OCI-LY1 (cell line): ENCODE measurements at regions not wholly inside any gene's neighbourhood (a gene's known extent, or its start where the extent isn't known, plus 50 kb on each side); places are given as distances from the start of the nearest gene placed in this dataset.

Source experiments
- H2AFZ ChIP-seq: fragments of 200-600 bp; sonication (generic), shearing (Covaris generic); 2 replicates; pipeline ENCODE4 v1.6.0; 2014; ENCODE audit warnings: antibody characterized with exemption, mild to moderate bottlenecking, low read length
- H3F3A ChIP-seq: fragments of 200-600 bp; sonication (generic), shearing (Covaris generic); 2 replicates; pipeline ENCODE4 v1.6.0; 2014; ENCODE audit warnings: mild to moderate bottlenecking, antibody characterized with exemption, low read length, moderate library complexity; ENCODE audit not compliant: insufficient read depth
- H3K27ac ChIP-seq: fragments of 200-600 bp; sonication (generic); 2 replicates; pipeline ENCODE4 v1.5.1; 2014; ENCODE audit warnings: low read length, mixed run types, mild to moderate bottlenecking, low read depth; ENCODE audit not compliant: poor library complexity, severe bottlenecking
- H3K27me3 ChIP-seq: fragments of 200-600 bp; sonication (generic); 2 replicates; pipeline ENCODE4 v1.6.0; 2014; ENCODE audit warnings: antibody characterized with exemption, mild to moderate bottlenecking, low read length, moderate library complexity; ENCODE audit not compliant: insufficient read depth
- H3K36me3 ChIP-seq: fragments of 200-600 bp; sonication (generic); 2 replicates; pipeline ENCODE4 v1.6.1; 2014; ENCODE audit warnings: mild to moderate bottlenecking, antibody characterized with exemption, low read length, moderate library complexity, mixed read lengths; ENCODE audit not compliant: insufficient read depth
- H3K4me1 ChIP-seq: fragments of 200-600 bp; sonication (generic); 2 replicates; pipeline ENCODE4 v1.5.1; 2014; ENCODE audit warnings: mild to moderate bottlenecking, low read length, moderate library complexity; ENCODE audit not compliant: insufficient read depth, severe bottlenecking
- H3K4me2 ChIP-seq: fragments of 200-600 bp; sonication (generic), shearing (Covaris generic); 2 replicates; pipeline ENCODE4 v1.6.1; 2014; ENCODE audit warnings: low read length
- H3K4me3 ChIP-seq: fragments of 200-600 bp; sonication (generic); 2 replicates; pipeline ENCODE4 v1.5.1; 2014; ENCODE audit warnings: low read length, low read depth, mild to moderate bottlenecking, mixed read lengths; ENCODE audit not compliant: poor library complexity, severe bottlenecking
- H3K79me2 ChIP-seq: fragments of 200-600 bp; shearing (Covaris generic); 2 replicates; pipeline ENCODE4 v1.6.1; 2016; ENCODE audit warnings: mixed run types, low read length, mixed read lengths; ENCODE audit not compliant: insufficient read depth
- H3K9ac ChIP-seq: fragments of 200-600 bp; sonication (generic), shearing (Covaris generic); 2 replicates; pipeline ENCODE4 v1.6.1; 2014; ENCODE audit warnings: mild to moderate bottlenecking, low read length, mixed read lengths
- H3K9me2 ChIP-seq: fragments of 200-600 bp; sonication (generic), shearing (Covaris generic); 2 replicates; pipeline ENCODE4 v1.6.1; 2014; ENCODE audit warnings: low read depth, mild to moderate bottlenecking, low read length, mixed read lengths
- H3K9me3 ChIP-seq: fragments of 200-600 bp; shearing (Covaris generic); 2 replicates; pipeline ENCODE4 v1.6.1; 2014; ENCODE audit warnings: low read length, mixed read lengths
- H4K20me1 ChIP-seq: fragments of 200-600 bp; sonication (generic), shearing (Covaris generic); 2 replicates; pipeline ENCODE4 v1.6.0; 2016; ENCODE audit warnings: mild to moderate bottlenecking, low read length; ENCODE audit not compliant: insufficient read depth
- CTCF ChIP-seq: fragments of 200-600 bp; sonication (generic), shearing (Covaris generic); IDR thresholded peaks from 2 replicates; pipeline ENCODE4 v1.5.1; 2017; ENCODE audit warnings: mild to moderate bottlenecking, antibody characterized with exemption, low read length, moderate library complexity, mixed read lengths
- EZH2 ChIP-seq: fragments of 200-600 bp; sonication (generic), shearing (Covaris generic); IDR thresholded peaks from 2 replicates; pipeline ENCODE4 v1.8.0; 2017; ENCODE audit warnings: borderline replicate concordance, mixed run types, mild to moderate bottlenecking, antibody characterized with exemption, low read length, moderate library complexity, mixed read lengths

GRCh38 chr22:48885271-48885918 is 942.3 kb downstream of the BRD1 start:
- Histone ChIP-seq H3K4me3 (no peak overlapping the region), H3K79me2 (no peaks in the 10 kb centered on the region), H3K27ac (no peak overlapping the region), H3K36me3 (no peaks in the 10 kb centered on the region), H3K9ac (no peak overlapping the region), H3F3A (no peaks in the 10 kb centered on the region), H3K9me2 (no peaks in the 10 kb centered on the region), H2AFZ (no peak overlapping the region), H3K9me3 (no peaks in the 10 kb centered on the region), H3K4me2 (no peak overlapping the region), H3K27me3 (no peaks in the 10 kb centered on the region; the same call in 1 of the 2 replicates), H3K4me1 (no peaks in the 10 kb centered on the region), H4K20me1 (no peaks in the 10 kb centered on the region)
- TF ChIP-seq EZH2 (no peak), CTCF (no peak)

- no peaks in the 10 kb centered on the region for H3K79me2 ChIP-seq
- no peaks in the 10 kb centered on the region for H4K20me1 ChIP-seq
- no peak overlapping the region for H3K9ac ChIP-seq
- H2AFZ ChIP-seq: no peak overlapping the region
- H3K36me3 ChIP-seq: no peaks in the 10 kb centered on the region
- no peaks in the 10 kb centered on the region for H3K9me3 ChIP-seq
- H3K4me2 ChIP-seq: no peak overlapping the region
- no peaks in the 10 kb centered on the region for H3F3A ChIP-seq
- no peak overlapping the region for H3K27ac ChIP-seq
- no peak for TF ChIP-seq EZH2
- TF ChIP-seq CTCF: no peak
- no peaks in the 10 kb centered on the region for H3K9me2 ChIP-seq
- no peak overlapping the region for H3K4me3 ChIP-seq
- no peaks in the 10 kb centered on the region; the same call in 1 of the 2 replicates for H3K27me3 ChIP-seq
- no peaks in the 10 kb centered on the region for H3K4me1 ChIP-seq
These were observed 942.9 kb downstream of the BRD1 start for GRCh38 chr22:48884786-48885185.

- H3K4me3 ChIP-seq: no peak overlapping the region
- H3K9me2 ChIP-seq: no peaks in the 10 kb centered on the region
- no peak overlapping the region for H3K4me2 ChIP-seq
- no peak overlapping the region for H3K27ac ChIP-seq
- no peak overlapping the region for H2AFZ ChIP-seq
- H3K9me3 ChIP-seq: no peaks in the 10 kb centered on the region
- no peaks in the 10 kb centered on the region for H3K79me2 ChIP-seq
- H3K4me1 ChIP-seq: no peaks in the 10 kb centered on the region
- H3K36me3 ChIP-seq: no peaks in the 10 kb centered on the region
- no peaks in the 10 kb centered on the region for H4K20me1 ChIP-seq
- TF ChIP-seq EZH2 (no peak), CTCF (no peak)
- H3F3A ChIP-seq: no peaks in the 10 kb centered on the region
- H3K9ac ChIP-seq: no peak overlapping the region
- H3K27me3 ChIP-seq: no peaks in the 10 kb centered on the region; the same call in 1 of the 2 replicates
These were observed 943.3 kb downstream of the BRD1 start for GRCh38 chr22:48884324-48884723.
